GM23248 (cell line): ENCODE measurements at regions not wholly inside any gene's neighbourhood (a gene's known extent, or its start where the extent isn't known, plus 50 kb on each side); places are given as distances from the start of the nearest gene placed in this dataset.

Source experiments
- DNase-seq: peaks from one replicate; pipeline ENCODE4 v3.0.0-alpha.2; 2015
- H2AFZ ChIP-seq: fragments of 200-600 bp; sonication (generic); 2 replicates; pipeline ENCODE4 v1.6.1; 2016; ENCODE audit warnings: antibody characterized with exemption
- H3F3A ChIP-seq: fragments of 200-600 bp; sonication (generic); 2 replicates; pipeline ENCODE4 v1.6.1; 2016; ENCODE audit warnings: mild to moderate bottlenecking, antibody characterized with exemption, mixed run types; ENCODE audit not compliant: insufficient read depth
- H3K27ac ChIP-seq: fragments of 200-600 bp; sonication (generic); 2 replicates; pipeline ENCODE4 v1.5.1; 2016; ENCODE audit warnings: mild to moderate bottlenecking
- H3K27me3 ChIP-seq: fragments of 200-600 bp; sonication (generic); replicated peaks from 2 replicates; pipeline ENCODE4 v1.6.1; 2016; ENCODE audit warnings: mild to moderate bottlenecking; ENCODE audit not compliant: insufficient read depth
- H3K36me3 ChIP-seq: fragments of 200-600 bp; sonication (generic); 2 replicates; pipeline ENCODE4 v1.6.1; 2016; ENCODE audit warnings: low read depth, mild to moderate bottlenecking
- H3K4me1 ChIP-seq: fragments of 200-600 bp; sonication (generic); 2 replicates; pipeline ENCODE4 v1.6.1; 2016; ENCODE audit warnings: mild to moderate bottlenecking; ENCODE audit not compliant: insufficient read depth
- H3K4me2 ChIP-seq: fragments of 200-600 bp; sonication (generic); one replicate; pipeline ENCODE4 v1.6.1; 2016; ENCODE audit warnings: mild to moderate bottlenecking; ENCODE audit not compliant: unreplicated experiment
- H3K4me3 ChIP-seq: fragments of 200-600 bp; sonication (generic); 2 replicates; pipeline ENCODE4 v1.5.1; 2016; ENCODE audit warnings: mild to moderate bottlenecking
- H3K79me2 ChIP-seq: fragments of 200-600 bp; sonication (generic); 2 replicates; pipeline ENCODE4 v1.6.1; 2016; ENCODE audit warnings: mild to moderate bottlenecking; ENCODE audit not compliant: insufficient read depth
- H3K9ac ChIP-seq: fragments of 200-600 bp; sonication (generic); 2 replicates; pipeline ENCODE4 v1.6.1; 2016; ENCODE audit warnings: mild to moderate bottlenecking
- H3K9me2 ChIP-seq: fragments of 200-600 bp; sonication (generic); 2 replicates; pipeline ENCODE4 v1.6.1; 2016; ENCODE audit warnings: mixed run types, mild to moderate bottlenecking, moderate library complexity; ENCODE audit not compliant: insufficient read depth
- H3K9me3 ChIP-seq: fragments of 200-600 bp; sonication (generic); one replicate; pipeline ENCODE4 v1.6.1; 2017; ENCODE audit warnings: low read depth
- H4K20me1 ChIP-seq: fragments of 200-600 bp; sonication (generic); 2 replicates; pipeline ENCODE4 v1.6.0; 2016; ENCODE audit not compliant: insufficient read depth
- EZH2 ChIP-seq: fragments of 200-600 bp; sonication (generic); IDR thresholded peaks from 2 replicates; pipeline ENCODE4 v1.6.1; 2018; ENCODE audit warnings: antibody characterized with exemption, mild to moderate bottlenecking; ENCODE audit not compliant: insufficient read depth, poor library complexity, severe bottlenecking
- EZH2phosphoT487 ChIP-seq: fragments of 200-600 bp; sonication (generic); IDR thresholded peaks from 2 replicates; pipeline ENCODE4 v1.6.1; 2018; ENCODE audit warnings: antibody characterized with exemption, moderate library complexity, mild to moderate bottlenecking, low read depth; ENCODE audit not compliant: insufficient read depth
- WGBS, 2 experiments: methylation state at CpG; one replicate each; pipeline ENCODE4 v1.1.6; 2015 to 2017; ENCODE audit warnings: low lambda C conversion rate in 2 of 2, low coverage in 1 of 2; ENCODE audit errors: missing lambda C conversion rate in 2 of 2; 5-methylcytosine and 5-hydroxymethylcytosine counted together
- in situ Hi-C: fragments of 300-500 bp; cut with MboI; formaldehyde crosslinking; loops from 2 replicates; pipeline ENCODE4 v1.15.0; 2020

GRCh38 chr5:40390281-40391149 lies 289.2 kb upstream of the PTGER4 start:
- no peaks in the 10 kb centered on the region for H3K36me3 ChIP-seq
- in situ Hi-C loops, result no loop called here
- H3F3A ChIP-seq, result no peaks in the 10 kb centered on the region
- no peaks in the 10 kb centered on the region; the same call in 1 of the 2 replicates for H3K4me1 ChIP-seq
- TF ChIP-seq EZH2 (no peak), EZH2phosphoT487 (no peak)
- no peak overlapping the region for H3K4me3 ChIP-seq
- no peaks in the 10 kb centered on the region for H3K79me2 ChIP-seq
- no peak overlapping the region for H3K9ac ChIP-seq
- 74 to 78% methylated on average over 6 of the region's 6 CpGs for WGBS, 2 experiments
- no peaks in the 10 kb centered on the region for H3K9me2 ChIP-seq
- no peak for DNase-seq
- H3K9me3 ChIP-seq, result no peaks in the 10 kb centered on the region
- H3K27ac ChIP-seq, result no peak overlapping the region
- H3K27me3 ChIP-seq, result peaks cover 17% of the 10 kb centered on the region; the same call in 1 of the 2 replicates
- H2AFZ ChIP-seq, result no peak overlapping the region
- H3K4me2 ChIP-seq, result no peak overlapping the region
- no peaks in the 10 kb centered on the region for H4K20me1 ChIP-seq

- H3K9me3 ChIP-seq, result no peaks in the 10 kb centered on the region
- H3K27ac ChIP-seq, result no peak overlapping the region
- TF ChIP-seq EZH2 (no peak), EZH2phosphoT487 (no peak)
- no peak overlapping the region for H3K4me3 ChIP-seq
- H3K9me2 ChIP-seq, result no peaks in the 10 kb centered on the region
- H3K27me3 ChIP-seq, result peaks cover 16% of the 10 kb centered on the region; the same call in 1 of the 2 replicates
- H3K79me2 ChIP-seq, result no peaks in the 10 kb centered on the region
- H2AFZ ChIP-seq, result no peak overlapping the region
- H4K20me1 ChIP-seq, result no peaks in the 10 kb centered on the region
- no peaks in the 10 kb centered on the region; the same call in 1 of the 2 replicates for H3K4me1 ChIP-seq
- in situ Hi-C loops, result no loop called here
- H3K4me2 ChIP-seq, result no peak overlapping the region
- H3K36me3 ChIP-seq, result no peaks in the 10 kb centered on the region
- H3K9ac ChIP-seq, result no peak overlapping the region
- H3F3A ChIP-seq, result no peaks in the 10 kb centered on the region
- WGBS, 2 experiments, result 76 to 83% methylated on average over 4 of the region's 4 CpGs
- no peak for DNase-seq
Measured at GRCh38 chr5:40389591-40389990, 290.1 kb upstream of the PTGER4 start.

- 88 to 90% methylated on average over 3 of the region's 3 CpGs for WGBS, 2 experiments
- Histone ChIP-seq H3K79me2 (no peaks in the 10 kb centered on the region), H2AFZ (no peak overlapping the region), H3K9me2 (no peaks in the 10 kb centered on the region), H3K27me3 (peaks cover 26% of the 10 kb centered on the region; the same call in 1 of the 2 replicates), H3F3A (peaks cover 9% of the 10 kb centered on the region; the same call in 1 of the 2 replicates), H3K4me3 (no peak overlapping the region), H3K4me1 (peaks cover 16% of the 10 kb centered on the region), H3K36me3 (no peaks in the 10 kb centered on the region), H4K20me1 (no peaks in the 10 kb centered on the region), H3K27ac (no peak overlapping the region), H3K9ac (no peak overlapping the region), H3K9me3 (no peaks in the 10 kb centered on the region), H3K4me2 (no peak overlapping the region)
- no peak for DNase-seq
- no peak for TF ChIP-seq EZH2phosphoT487
- TF ChIP-seq EZH2, result no peak
- in situ Hi-C loops, result no loop called here
Measured at GRCh38 chr5:40386289-40386688, 293.4 kb upstream of the PTGER4 start.

GRCh38 chr5:40385544-40385943 lies 294.2 kb upstream of the PTGER4 start:
- Histone ChIP-seq H3K4me2 (no peak overlapping the region), H3K9me2 (no peaks in the 10 kb centered on the region), H3K4me1 (peaks cover 16% of the 10 kb centered on the region), H3K9me3 (no peaks in the 10 kb centered on the region), H3K27me3 (peaks cover 26% of the 10 kb centered on the region; the same call in 1 of the 2 replicates), H3K79me2 (no peaks in the 10 kb centered on the region), H3K36me3 (no peaks in the 10 kb centered on the region), H3K27ac (no peak overlapping the region), H3K4me3 (no peak overlapping the region), H2AFZ (no peak overlapping the region), H3F3A (peaks cover 9% of the 10 kb centered on the region; the same call in 1 of the 2 replicates), H4K20me1 (no peaks in the 10 kb centered on the region), H3K9ac (no peak overlapping the region)
- in situ Hi-C loops, result no loop called here
- TF ChIP-seq EZH2 (no peak), EZH2phosphoT487 (no peak)
- DNase-seq, result peak; percentile 44
